Activated CD4-positive, alpha-beta T cell treated with anti-CD3 and anti-CD28 coated beads, Interleukin-2, amount 50 U/mL, for 16 hours (primary cell): ENCODE measurements at regions not wholly inside any gene's neighbourhood (a gene's known extent, or its start where the extent isn't known, plus 50 kb on each side); places are given as distances from the start of the nearest gene placed in this dataset.

ENCODE experiments used
- DNase-seq: peaks from one replicate; pipeline ENCODE4 v3.0.0-alpha.2; 2020

DNA sequence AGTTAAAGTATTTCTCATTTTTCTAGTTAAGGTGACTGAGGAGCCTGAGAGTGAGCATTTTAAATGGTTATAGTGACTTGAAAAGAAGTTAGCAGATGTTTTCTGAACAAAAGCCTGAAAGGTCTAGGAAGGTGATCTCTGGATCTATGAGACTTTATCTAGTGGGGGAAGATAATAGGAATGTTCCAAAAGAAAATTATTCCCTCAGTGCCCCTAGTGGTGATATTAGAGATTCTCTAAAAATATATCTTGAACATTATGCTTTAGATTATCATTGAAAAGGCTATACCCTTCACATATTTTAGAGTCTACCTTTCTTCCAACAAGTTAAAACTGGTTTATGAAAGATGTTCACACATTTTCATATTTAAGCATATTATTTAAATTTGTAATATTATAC is 69.0 kb upstream of the SPANXN1 start:
- no peak for DNase-seq

DNA sequence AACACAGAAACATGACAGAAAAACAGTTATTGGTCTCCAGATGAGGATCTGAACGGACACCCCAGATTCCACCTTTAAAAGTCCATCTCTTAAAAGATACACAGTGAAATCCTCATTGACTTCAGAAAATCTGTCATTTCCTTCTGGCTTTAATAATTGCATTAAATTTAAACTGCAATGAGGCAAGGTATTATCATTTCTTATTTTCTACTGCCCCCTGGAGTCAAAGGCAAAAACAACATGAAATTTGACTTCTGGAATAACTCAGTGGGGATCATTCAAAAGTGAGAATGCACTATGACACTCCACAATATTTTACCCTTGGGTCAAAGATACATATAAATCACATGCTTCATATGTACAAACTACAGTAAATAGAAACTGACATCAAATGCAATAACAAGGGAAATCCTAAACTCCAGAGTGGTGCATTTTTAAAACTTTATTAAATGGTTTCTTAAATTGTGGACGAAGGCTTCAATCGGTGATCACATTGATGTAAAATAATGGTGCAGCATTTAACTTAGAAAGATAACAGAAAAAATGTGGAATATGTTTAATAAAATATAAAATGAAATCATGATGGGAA is 56.4 kb upstream of the SPANXN1 start:
- DNase-seq, result peak; percentile 14
